HCT116 (cell line): ENCODE measurements at regions not wholly inside any gene's neighbourhood (a gene's known extent, or its start where the extent isn't known, plus 50 kb on each side); places are given as distances from the start of the nearest gene placed in this dataset.

Experiments
- ATAC-seq: fragments of 200-7000 bp; cut with Tn5 transposase; 2 replicates; pipeline ENCODE4 v1.9.1; 2020; ENCODE audit warnings: mild to moderate bottlenecking, moderate library complexity
- BruUV-seq: library from RNA; stranded (reverse); fragments of 400-500 nt; replicated peaks from 2 replicates; lab custom pipeline; 2021; lab: Mats Ljungman, UMichigan
- CTCF ChIA-PET: fragments of 300-600 bp; sonication (Branson Sonifier 250); formaldehyde crosslinking; loops from one replicate; lab custom pipeline; 2021; ENCODE audit warnings: antibody characterized with exemption; lab: Charles Lee
- POLR2A ChIA-PET: fragments of 300-600, 350-600 bp; sonication (Branson Sonifier 250); formaldehyde crosslinking; loops from one replicate; lab custom pipeline; 2021; ENCODE audit warnings: antibody characterized with exemption; lab: Charles Lee
- RAD21 ChIA-PET, 2 experiments: fragments of 300-600 bp; sonication (Branson Sonifier 250); formaldehyde crosslinking; loops; one replicate each; lab custom pipeline; 2023; ENCODE audit warnings: low total read pairs in 2 of 2; ENCODE audit not compliant: uncharacterized antibody in 2 of 2, unreplicated experiment in 2 of 2, low non-redundant PET in 1 of 2; lab: Charles Lee
- DNase-seq: peaks from one replicate; pipeline ENCODE4 v3.0.0-alpha.2; 2010; ENCODE audit warnings: low read depth, low spot score
- H2AFZ ChIP-seq: fragments of 200-600 bp; shearing (Covaris generic), sonication (generic); 2 replicates; pipeline ENCODE4 v1.6.1; 2017; ENCODE audit warnings: low read depth, mixed run types, mixed read lengths, antibody characterized with exemption, low read length; ENCODE audit not compliant: poor library complexity, severe bottlenecking
- H3K27ac ChIP-seq: 2 replicates; pipeline ENCODE4 v1.5.1; 2012; ENCODE audit warnings: low read depth, low read length
- H3K27me3 ChIP-seq: fragments of 200-600 bp; sonication (generic); 2 replicates; pipeline ENCODE4 v1.6.1; 2016; ENCODE audit warnings: mixed run types, low read length, mixed read lengths; ENCODE audit not compliant: insufficient read depth
- H3K36me3 ChIP-seq, 2 experiments: fragments of 200-500 bp in 1 of 2; fragments of 200-600 bp in 1 of 2; sonication (Bioruptor generic) in 1 of 2; sonication (generic) in 1 of 2; 2 replicates each; pipeline versions ENCODE4 v1.5.1 to v1.6.1; 2014 to 2016; ENCODE audit warnings: low read length in 2 of 2, inconsistent platforms in 1 of 2, mixed read lengths in 1 of 2, mixed run types in 1 of 2; ENCODE audit not compliant: insufficient read depth in 2 of 2, control insufficient read depth in 1 of 2
- H3K4me1 ChIP-seq, 2 experiments: fragments of 200-600 bp in 1 of 2; sonication (generic) in 1 of 2; 2 replicates each; pipeline versions ENCODE4 v1.5.1 to v1.6.1; 2012 to 2017; ENCODE audit warnings: low read length in 2 of 2, inconsistent platforms in 1 of 2, mild to moderate bottlenecking in 1 of 2, mixed read lengths in 1 of 2, mixed run types in 1 of 2, moderate library complexity in 1 of 2; ENCODE audit not compliant: insufficient read depth in 2 of 2, control insufficient read depth in 1 of 2
- H3K4me2 ChIP-seq: fragments of 200-600 bp; sonication (generic); 2 replicates; pipeline ENCODE4 v1.6.1; 2017; ENCODE audit warnings: mixed run types, low read length, mixed read lengths
- H3K4me3 ChIP-seq, 2 experiments: fragments of 200-600 bp in 1 of 2; sonication (generic) in 1 of 2; replicated peaks in 1 of 2; 2 replicates each; pipeline ENCODE4 v1.5.1; 2011 to 2016; ENCODE audit warnings: low read length in 2 of 2, control low read depth in 1 of 2, low read depth in 1 of 2, mild to moderate bottlenecking in 1 of 2, mixed read lengths in 1 of 2, mixed run types in 1 of 2
- H3K79me2 ChIP-seq: fragments of 200-600 bp; sonication (generic); 2 replicates; pipeline ENCODE4 v1.6.1; 2017; ENCODE audit warnings: mild to moderate bottlenecking, mixed run types, low read length, moderate library complexity, mixed read lengths; ENCODE audit not compliant: insufficient read depth
- H3K9ac ChIP-seq: fragments of 200-600 bp; sonication (generic); 2 replicates; pipeline ENCODE4 v1.6.1; 2016; ENCODE audit warnings: low read length, mixed read lengths
- H3K9me2 ChIP-seq: fragments of 200-600 bp; sonication (generic), shearing (Covaris generic); 2 replicates; pipeline ENCODE4 v1.6.1; 2017; ENCODE audit warnings: mixed run types, mild to moderate bottlenecking, moderate library complexity; ENCODE audit not compliant: insufficient read depth
- H3K9me3 ChIP-seq, 2 experiments: fragments of 200-500 bp in 1 of 2; fragments of 200-600 bp in 1 of 2; sonication (Bioruptor generic) in 1 of 2; sonication (generic) in 1 of 2; 2 replicates each; pipeline ENCODE4 v1.6.1; 2014 to 2017; ENCODE audit warnings: low read length in 2 of 2, mixed read lengths in 2 of 2, inconsistent platforms in 1 of 2, low read depth in 1 of 2, mild to moderate bottlenecking in 1 of 2, mixed run types in 1 of 2, moderate library complexity in 1 of 2; ENCODE audit not compliant: control insufficient read depth in 1 of 2, insufficient read depth in 1 of 2
- H4K20me1 ChIP-seq: fragments of 200-600 bp; sonication (generic), shearing (Covaris generic); 2 replicates; pipeline ENCODE4 v1.6.1; 2017; ENCODE audit warnings: mixed run types, mild to moderate bottlenecking, moderate library complexity; ENCODE audit not compliant: insufficient read depth
- CBX3 ChIP-seq: IDR thresholded peaks from 2 replicates; pipeline ENCODE4 v1.6.1; 2012; ENCODE audit warnings: low read depth
- CEBPB ChIP-seq: IDR thresholded peaks from 2 replicates; pipeline ENCODE4 v1.6.1; 2012; ENCODE audit warnings: low read depth
- CTCF ChIP-seq, 3 experiments: fragments of 200-600 bp in 1 of 3; sonication (generic) in 1 of 3; IDR thresholded peaks in 2 of 3; conservative IDR thresholded peaks in 1 of 3; 2 replicates each; pipeline ENCODE4 v1.5.1; 2012 to 2017; ENCODE audit warnings: low read depth in 2 of 3, low read length in 2 of 3, antibody characterized with exemption in 1 of 3, borderline replicate concordance in 1 of 3, control low read depth in 1 of 3, mild to moderate bottlenecking in 1 of 3, mixed read lengths in 1 of 3, mixed run types in 1 of 3, moderate library complexity in 1 of 3; ENCODE audit not compliant: insufficient read depth in 1 of 3
- EGR1 ChIP-seq: IDR thresholded peaks from 2 replicates; pipeline ENCODE4 v1.6.1; 2012; ENCODE audit warnings: low read depth
- EZH2 ChIP-seq: fragments of 200-600 bp; sonication (generic); IDR thresholded peaks from 2 replicates; pipeline ENCODE4 v1.6.1; 2017; ENCODE audit warnings: antibody characterized with exemption, mixed run types
- FOSL1 ChIP-seq: IDR thresholded peaks from 2 replicates; pipeline ENCODE4 v1.6.1; 2012; ENCODE audit warnings: low read depth
- JUND ChIP-seq: IDR thresholded peaks from 2 replicates; pipeline ENCODE4 v1.6.1; 2012
- MAX ChIP-seq: IDR thresholded peaks from 2 replicates; pipeline ENCODE4 v1.6.1; 2012
- POLR2AphosphoS5 ChIP-seq: IDR thresholded peaks from 2 replicates; pipeline ENCODE4 v1.6.1; 2011; ENCODE audit warnings: mild to moderate bottlenecking, low read depth, low read length, moderate library complexity
- RAD21 ChIP-seq: IDR thresholded peaks from 2 replicates; pipeline ENCODE4 v1.6.1; 2012; ENCODE audit warnings: low read depth, mild to moderate bottlenecking
- REST ChIP-seq: IDR thresholded peaks from 2 replicates; pipeline ENCODE4 v1.6.1; 2012; ENCODE audit warnings: low read depth
- SIN3A ChIP-seq: IDR thresholded peaks from 2 replicates; pipeline ENCODE4 v1.6.1; 2012; ENCODE audit warnings: low read depth
- SP1 ChIP-seq: IDR thresholded peaks from 2 replicates; pipeline ENCODE4 v1.6.1; 2012; ENCODE audit warnings: low read depth
- ZFX ChIP-seq: fragments of 450-650 bp; IDR thresholded peaks from 2 replicates; pipeline ENCODE4 v1.6.1; 2017
- ZNF274 ChIP-seq: fragments of 200-500 bp; sonication (Bioruptor generic); IDR thresholded peaks from 2 replicates; pipeline ENCODE4 v1.6.1; 2014; ENCODE audit warnings: mild to moderate bottlenecking, low read depth, low read length, inconsistent platforms
- intact Hi-C: fragments of 100-400 bp; cut with micrococcal nuclease; formaldehyde crosslinking; loops from 2 replicates; pipeline ENCODE4 v1.10.0; 2022
- TF ChIP-seq, protein P1 (sequence below): IDR thresholded peaks from 2 replicates; pipeline ENCODE4 v1.6.1; 2011; ENCODE audit warnings: mild to moderate bottlenecking, low read length, moderate library complexity; ENCODE audit not compliant: insufficient replicate concordance; ENCODE audit errors: extremely low read depth
- TF ChIP-seq, protein P2 (sequence below): IDR thresholded peaks from 2 replicates; pipeline ENCODE4 v1.6.1; 2012

- intact Hi-C loops = no loop called here
- Histone ChIP-seq H3K27ac (no peak overlapping the region), H3K4me2 (no peak overlapping the region), H3K9me2 (0 out of 2 replicates have a peak, but pooled peaks cover 3% of the 10 kb centered on the region), H2AFZ (no peak overlapping the region), H3K27me3 (no peaks in the 10 kb centered on the region), H4K20me1 (no peaks in the 10 kb centered on the region), H3K9me3 (no peaks in the 10 kb centered on the region), H3K4me3 (no peak overlapping the region), H3K36me3 (no peaks in the 10 kb centered on the region), H3K9ac (no peak overlapping the region), H3K4me1 (no peaks in the 10 kb centered on the region), H3K79me2 (no peaks in the 10 kb centered on the region)
- RAD21 ChIA-PET = no interaction called here
- no peak for DNase-seq
- POLR2A ChIA-PET = no interaction called here
- no peak for ATAC-seq
- TF ChIP-seq ZFX (no peak), JUND (no peak), SIN3A (no peak), CTCF (IDR thresholded peaks at IDR 0.05 in 2 of 3, conservative IDR thresholded peaks at IDR 0.05 in 1 of 3; ENCODE audit: borderline replicate concordance in 1 of 3, insufficient read depth in 1 of 3, low read depth in 2 of 3, low read length in 2 of 3) (no peak), EGR1 (no peak), CEBPB (no peak), SP1 (no peak), ZNF274 (no peak), REST (no peak), FOSL1 (no peak), EZH2 (no peak), POLR2AphosphoS5 (no peak), RAD21 (no peak), CBX3 (no peak), MAX (no peak)
- TF ChIP-seq, protein P1, sequence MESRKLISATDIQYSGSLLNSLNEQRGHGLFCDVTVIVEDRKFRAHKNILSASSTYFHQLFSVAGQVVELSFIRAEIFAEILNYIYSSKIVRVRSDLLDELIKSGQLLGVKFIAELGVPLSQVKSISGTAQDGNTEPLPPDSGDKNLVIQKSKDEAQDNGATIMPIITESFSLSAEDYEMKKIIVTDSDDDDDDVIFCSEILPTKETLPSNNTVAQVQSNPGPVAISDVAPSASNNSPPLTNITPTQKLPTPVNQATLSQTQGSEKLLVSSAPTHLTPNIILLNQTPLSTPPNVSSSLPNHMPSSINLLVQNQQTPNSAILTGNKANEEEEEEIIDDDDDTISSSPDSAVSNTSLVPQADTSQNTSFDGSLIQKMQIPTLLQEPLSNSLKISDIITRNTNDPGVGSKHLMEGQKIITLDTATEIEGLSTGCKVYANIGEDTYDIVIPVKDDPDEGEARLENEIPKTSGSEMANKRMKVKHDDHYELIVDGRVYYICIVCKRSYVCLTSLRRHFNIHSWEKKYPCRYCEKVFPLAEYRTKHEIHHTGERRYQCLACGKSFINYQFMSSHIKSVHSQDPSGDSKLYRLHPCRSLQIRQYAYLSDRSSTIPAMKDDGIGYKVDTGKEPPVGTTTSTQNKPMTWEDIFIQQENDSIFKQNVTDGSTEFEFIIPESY = no peak
- TF ChIP-seq, protein P2, sequence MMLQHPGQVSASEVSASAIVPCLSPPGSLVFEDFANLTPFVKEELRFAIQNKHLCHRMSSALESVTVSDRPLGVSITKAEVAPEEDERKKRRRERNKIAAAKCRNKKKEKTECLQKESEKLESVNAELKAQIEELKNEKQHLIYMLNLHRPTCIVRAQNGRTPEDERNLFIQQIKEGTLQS = no peak
- no TSS peak for BruUV-seq
- CTCF ChIA-PET = interaction anchor here (1.7 kb wide), 1 partner anchor 10 kb away, joined by 4 read pairs; no protein-coding TSS in a partner anchor
These were observed 661.3 kb upstream of the USP24 start for GRCh38 chr1:55876276-55877060.
